ENCODE measurements at regions not wholly inside any gene's neighbourhood (a gene's known extent, or its start where the extent isn't known, plus 50 kb on each side); places are given as distances from the start of the nearest gene placed in this dataset.

GRCh38 chr6:113576310-113576709 is 280.8 kb upstream of the MARCKS start:
- TF ChIP-seq POLR2A (IDR thresholded peaks at IDR 0.05; ENCODE audit: low read length) (no peak), GATA1 (IDR thresholded peaks at IDR 0.05; ENCODE audit: low read depth, low read length) (no peak)
